Psoas muscle (tissue), 7 donors: ENCODE measurements at regions not wholly inside any gene's neighbourhood (a gene's known extent, or its start where the extent isn't known, plus 50 kb on each side); places are given as distances from the start of the nearest gene placed in this dataset.

Experiments
- ATAC-seq, 4 donors: fragments of 200-7000 bp; cut with Tn5 transposase; one replicate each; pipeline ENCODE4 v1.9.1; 2020; ENCODE audit warnings: moderate library complexity in 3 of 4, mild to moderate bottlenecking in 2 of 4
- DNase-seq, 2 donors: peaks; one replicate each; pipeline ENCODE4 v3.0.0-alpha.2; 2020
- H3K27ac ChIP-seq: fragments of 200-600 bp; one replicate; pipeline ENCODE4 v1.8.0; 2022
- H3K27me3 ChIP-seq, 3 donors: fragments of 200-600 bp in 1 of 3; one replicate each; pipeline versions ENCODE4 v1.6.1 to v1.8.0; 2013 to 2022; ENCODE audit warnings: low read length in 2 of 3, mild to moderate bottlenecking in 2 of 3, moderate library complexity in 1 of 3; ENCODE audit not compliant: insufficient read depth in 3 of 3
- H3K36me3 ChIP-seq, 2 donors: fragments of 200-600 bp in 1 of 2; one replicate each; pipeline versions ENCODE4 v1.6.1 to v1.8.0; 2013 to 2022; ENCODE audit warnings: low read depth in 1 of 2, mild to moderate bottlenecking in 1 of 2, moderate library complexity in 1 of 2; ENCODE audit not compliant: insufficient read depth in 1 of 2
- H3K4me1 ChIP-seq: fragments of 200-600 bp; one replicate; pipeline ENCODE4 v1.8.0; 2022
- H3K4me3 ChIP-seq: fragments of 200-600 bp; one replicate; pipeline ENCODE4 v1.8.0; 2022; ENCODE audit warnings: mild to moderate bottlenecking
- H3K9me3 ChIP-seq: fragments of 200-600 bp; one replicate; pipeline ENCODE4 v1.8.0; 2022
- CTCF ChIP-seq: fragments of 200-600 bp; IDR thresholded peaks from one replicate; pipeline ENCODE4 v1.8.0; 2022; ENCODE audit warnings: antibody characterized with exemption
- WGBS, 3 donors: extraction: QIAGEN DNeasy Blood & Tissue Kit; methylation state at CpG; one replicate each; pipeline versions ENCODE4 v1.1.6 to v1.1.7; 2013; 5-methylcytosine and 5-hydroxymethylcytosine counted together
- intact Hi-C, 2 donors: fragments of 100-400 bp; cut with DNase I; formaldehyde crosslinking; loops; one replicate each; pipeline versions ENCODE4 v1.11.0 to v1.14.2; 2022
- donor health status: healthy with polysubstance abuse.
- donor health status: DM: no; HTN: no; CAD: no; lungs with moderate emphysema.
- donor health status: Bipolar disorder and iron deficiency.
- donor health status: healthy.
- donor health status: DM: yes; HTN: yes; CAD: no.
- donor health status: DM: no; HTN: no; CAD: no.
- donor health status: DM: yes; HTN: yes; CAD: no.

DNA sequence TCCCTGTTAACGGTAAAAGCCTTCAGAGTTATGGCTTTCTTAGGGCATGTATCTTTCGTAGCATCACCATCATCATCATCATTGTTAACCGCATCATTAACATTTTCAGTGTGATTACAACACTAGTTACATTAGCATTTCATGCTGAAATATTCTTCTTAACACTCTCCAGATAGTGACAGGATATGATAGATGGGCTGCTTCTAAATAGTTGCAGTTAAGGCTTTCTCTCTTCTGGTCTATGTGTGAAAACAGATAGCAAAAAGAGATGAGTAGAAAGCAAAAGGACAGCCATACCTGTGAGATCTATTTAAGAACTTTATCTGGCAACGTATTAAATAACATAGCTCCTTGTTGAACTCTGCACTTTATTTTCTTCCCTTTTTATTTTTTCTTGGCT, 1069.8 kb downstream of the ADGRL3 start:
- ATAC-seq (no peak), DNase-seq (no peak)
- H3K4me1 ChIP-seq, result no peaks in the 10 kb centered on the region
- H3K27ac ChIP-seq, result no peak overlapping the region
- no peaks in the 10 kb centered on the region for H3K9me3 ChIP-seq
- 91 to 95% (median 92%) methylated on average over 4 of the region's 4 CpGs for WGBS, 3 donors
- H3K27me3 ChIP-seq, result no peaks in the 10 kb centered on the region
- TF ChIP-seq CTCF, result no peak
- no peak overlapping the region for H3K4me3 ChIP-seq
- intact Hi-C loops, result no loop called here
- H3K36me3 ChIP-seq, result no peaks in the 10 kb centered on the region

- no peak for DNase-seq
- Histone ChIP-seq H3K27ac (no peak overlapping the region), H3K27me3 (no peaks in the 10 kb centered on the region), H3K9me3 (no peaks in the 10 kb centered on the region), H3K4me1 (no peaks in the 10 kb centered on the region), H3K36me3 (no peaks in the 10 kb centered on the region), H3K4me3 (no peak overlapping the region)
- no peak for TF ChIP-seq CTCF
- intact Hi-C loops, result no loop called here
- ATAC-seq, result no peak
Observed at GRCh38 chr4:62263454-62263853, 1063.3 kb downstream of the ADGRL3 start.

GRCh38 chr4:62262676-62263075, 1062.5 kb downstream of the ADGRL3 start:
- 63 to 73% (median 66%) methylated on average over 1 of the region's 1 CpG for WGBS, 3 donors
- H3K4me1 ChIP-seq, result no peaks in the 10 kb centered on the region
- H3K27me3 ChIP-seq, result no peaks in the 10 kb centered on the region
- H3K9me3 ChIP-seq, result no peaks in the 10 kb centered on the region
- no peak overlapping the region for H3K4me3 ChIP-seq
- no peak overlapping the region for H3K27ac ChIP-seq
- H3K36me3 ChIP-seq, result no peaks in the 10 kb centered on the region
- no peak for ATAC-seq
- intact Hi-C loops, result no loop called here
- no peak for TF ChIP-seq CTCF
- DNase-seq, result no peak

GRCh38 chr4:62260254-62260653, 1060.1 kb downstream of the ADGRL3 start:
- no peak for TF ChIP-seq CTCF
- WGBS, 3 donors, result 67 to 81% (median 72%) methylated on average over 3 of the region's 3 CpGs

GRCh38 chr4:62256479-62256878, 1056.4 kb downstream of the ADGRL3 start:
- Histone ChIP-seq H3K36me3 (no peaks in the 10 kb centered on the region), H3K27ac (no peak overlapping the region), H3K4me1 (no peaks in the 10 kb centered on the region), H3K9me3 (no peaks in the 10 kb centered on the region), H3K27me3 (no peaks in the 10 kb centered on the region), H3K4me3 (no peak overlapping the region)
- DNase-seq (no peak), ATAC-seq (no peak)
- intact Hi-C loops, result no loop called here
- TF ChIP-seq CTCF, result no peak

More at GRCh38 chr4:62260254-62260653, 1060.1 kb downstream of the ADGRL3 start:
- H3K9me3 ChIP-seq, result no peaks in the 10 kb centered on the region
- no peaks in the 10 kb centered on the region for H3K4me1 ChIP-seq
- ATAC-seq, result no peak
- H3K4me3 ChIP-seq, result no peak overlapping the region
- no peaks in the 10 kb centered on the region for H3K27me3 ChIP-seq
- no peak for DNase-seq
- intact Hi-C loops, result loop anchor here in 1 of 2 donors (1.0 kb wide), 1 partner anchor 19 kb away; no protein-coding TSS in a partner anchor
- H3K27ac ChIP-seq, result no peak overlapping the region
- H3K36me3 ChIP-seq, result no peaks in the 10 kb centered on the region
